ENCODE measurements at regions not wholly inside any gene's neighbourhood (a gene's known extent, or its start where the extent isn't known, plus 50 kb on each side); places are given as distances from the start of the nearest gene placed in this dataset.

DNA sequence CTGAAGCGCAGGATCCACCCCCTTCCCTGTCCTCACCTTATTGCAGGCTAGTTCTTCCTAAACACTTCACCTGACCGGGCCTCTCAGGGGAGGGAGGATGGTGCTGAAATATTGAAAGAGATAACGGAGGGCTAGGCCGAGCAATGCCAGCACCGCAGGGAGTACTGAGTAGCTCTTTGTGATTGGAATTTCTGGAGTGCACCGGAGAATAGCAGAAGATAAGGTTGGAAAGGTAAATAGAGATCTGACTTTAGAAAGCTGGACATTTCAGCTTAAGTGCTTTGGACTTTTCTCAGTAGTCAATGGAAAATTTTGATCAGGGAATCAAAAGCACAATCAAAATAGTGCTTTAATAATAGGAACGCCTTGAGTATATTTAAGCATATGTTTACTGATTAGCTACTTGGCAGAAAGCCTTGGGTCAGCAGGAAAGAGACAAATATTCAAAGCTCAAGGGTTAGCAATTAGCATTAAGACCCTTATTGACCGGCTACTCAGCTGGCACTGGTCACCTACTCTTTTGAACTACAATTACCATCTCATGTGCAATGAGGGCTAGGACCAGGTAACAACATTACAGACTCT lies 142.9 kb upstream of the NDUFV2 start (continued):
- TF ChIP-seq ZNF20 (CRISPR knock-in tag; IDR thresholded peaks at IDR 0.05) (no peak), TBX3 (IDR thresholded peaks at IDR 0.05; ENCODE audit: borderline replicate concordance) (no peak), HDAC1 (CRISPR knock-in tag; IDR thresholded peaks at IDR 0.05) (peak; percentile 49; the same call in 1 of the 2 replicates), ZNF343 (CRISPR knock-in tag; IDR thresholded peaks at IDR 0.05) (no peak), ZNF207 (IDR thresholded peaks at IDR 0.05; ENCODE audit: borderline replicate concordance) (no peak), RFXANK (CRISPR knock-in tag; IDR thresholded peaks at IDR 0.05) (no peak), SKI (IDR thresholded peaks at IDR 0.05; ENCODE audit: partially characterized antibody) (no peak), HMG20A (CRISPR knock-in tag; IDR thresholded peaks at IDR 0.05; ENCODE audit: borderline replicate concordance) (no peak), ZNF124 (CRISPR knock-in tag; IDR thresholded peaks at IDR 0.05) (no peak), JUN (CRISPR knock-in tag; IDR thresholded peaks at IDR 0.05) (no peak), PHF21A (CRISPR knock-in tag; IDR thresholded peaks at IDR 0.05) (0 out of 2 replicates have a peak, but pooled peaks have one; percentile 37), ZNF703 (CRISPR knock-in tag; IDR thresholded peaks at IDR 0.05; ENCODE audit: borderline replicate concordance) (no peak), RBFOX2 (IDR thresholded peaks at IDR 0.05; ENCODE audit: low read depth, low read length) (no peak), ZBTB42 (CRISPR knock-in tag; IDR thresholded peaks at IDR 0.05) (no peak), FIP1L1 (IDR thresholded peaks at IDR 0.05; ENCODE audit: borderline replicate concordance, insufficient read depth, low read depth, low read length) (no peak), ZNF253 (CRISPR knock-in tag; IDR thresholded peaks at IDR 0.05; ENCODE audit: borderline replicate concordance) (no peak), MBNL3 (CRISPR knock-in tag; conservative IDR thresholded peaks at IDR 0.05) (no peak), FOSL1 (CRISPR knock-in tag; IDR thresholded peaks at IDR 0.05; ENCODE audit: borderline replicate concordance) (no peak), THAP11 (CRISPR knock-in tag; IDR thresholded peaks at IDR 0.05) (no peak), ZSCAN20 (CRISPR knock-in tag; IDR thresholded peaks at IDR 0.05; ENCODE audit: borderline replicate concordance) (no peak), CCDC6 (CRISPR knock-in tag; IDR thresholded peaks at IDR 0.05) (no peak), ZBTB20 (CRISPR knock-in tag; IDR thresholded peaks at IDR 0.05; ENCODE audit: borderline replicate concordance, low read depth) (no peak), HHEX (CRISPR knock-in tag; IDR thresholded peaks at IDR 0.05) (no peak), RARG (CRISPR knock-in tag; IDR thresholded peaks at IDR 0.05; ENCODE audit: low read depth) (no peak)
- TF ChIP-seq, protein P1, sequence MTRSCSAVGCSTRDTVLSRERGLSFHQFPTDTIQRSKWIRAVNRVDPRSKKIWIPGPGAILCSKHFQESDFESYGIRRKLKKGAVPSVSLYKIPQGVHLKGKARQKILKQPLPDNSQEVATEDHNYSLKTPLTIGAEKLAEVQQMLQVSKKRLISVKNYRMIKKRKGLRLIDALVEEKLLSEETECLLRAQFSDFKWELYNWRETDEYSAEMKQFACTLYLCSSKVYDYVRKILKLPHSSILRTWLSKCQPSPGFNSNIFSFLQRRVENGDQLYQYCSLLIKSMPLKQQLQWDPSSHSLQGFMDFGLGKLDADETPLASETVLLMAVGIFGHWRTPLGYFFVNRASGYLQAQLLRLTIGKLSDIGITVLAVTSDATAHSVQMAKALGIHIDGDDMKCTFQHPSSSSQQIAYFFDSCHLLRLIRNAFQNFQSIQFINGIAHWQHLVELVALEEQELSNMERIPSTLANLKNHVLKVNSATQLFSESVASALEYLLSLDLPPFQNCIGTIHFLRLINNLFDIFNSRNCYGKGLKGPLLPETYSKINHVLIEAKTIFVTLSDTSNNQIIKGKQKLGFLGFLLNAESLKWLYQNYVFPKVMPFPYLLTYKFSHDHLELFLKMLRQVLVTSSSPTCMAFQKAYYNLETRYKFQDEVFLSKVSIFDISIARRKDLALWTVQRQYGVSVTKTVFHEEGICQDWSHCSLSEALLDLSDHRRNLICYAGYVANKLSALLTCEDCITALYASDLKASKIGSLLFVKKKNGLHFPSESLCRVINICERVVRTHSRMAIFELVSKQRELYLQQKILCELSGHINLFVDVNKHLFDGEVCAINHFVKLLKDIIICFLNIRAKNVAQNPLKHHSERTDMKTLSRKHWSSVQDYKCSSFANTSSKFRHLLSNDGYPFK (CRISPR knock-in tag; IDR thresholded peaks at IDR 0.05; ENCODE audit: borderline replicate concordance) = no peak
- TF ChIP-seq, protein P2, sequence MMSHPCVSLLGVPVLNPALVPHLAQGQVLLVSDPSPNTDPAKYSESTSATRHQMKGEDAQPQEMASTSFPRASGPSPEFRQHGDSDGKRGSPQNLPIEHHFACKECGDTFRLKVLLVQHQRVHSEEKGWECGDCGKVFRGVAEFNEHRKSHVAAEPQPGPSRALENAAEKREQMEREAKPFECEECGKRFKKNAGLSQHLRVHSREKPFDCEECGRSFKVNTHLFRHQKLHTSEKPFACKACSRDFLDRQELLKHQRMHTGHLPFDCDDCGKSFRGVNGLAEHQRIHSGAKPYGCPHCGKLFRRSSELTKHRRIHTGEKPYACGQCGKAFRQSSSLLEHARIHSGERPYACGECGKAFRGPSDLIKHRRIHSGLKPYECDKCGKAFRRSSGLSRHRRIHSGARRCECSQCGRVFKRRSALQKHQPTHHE (CRISPR knock-in tag; IDR thresholded peaks at IDR 0.05; ENCODE audit: borderline replicate concordance) = no peak
- TF ChIP-seq, protein P3, sequence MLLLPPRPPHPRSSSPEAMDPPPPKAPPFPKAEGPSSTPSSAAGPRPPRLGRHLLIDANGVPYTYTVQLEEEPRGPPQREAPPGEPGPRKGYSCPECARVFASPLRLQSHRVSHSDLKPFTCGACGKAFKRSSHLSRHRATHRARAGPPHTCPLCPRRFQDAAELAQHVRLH (CRISPR knock-in tag; IDR thresholded peaks at IDR 0.05; ENCODE audit: borderline replicate concordance, low read depth) = no peak
